Peyer's patch (tissue), 4 donors: ENCODE measurements at regions not wholly inside any gene's neighbourhood (a gene's known extent, or its start where the extent isn't known, plus 50 kb on each side); places are given as distances from the start of the nearest gene placed in this dataset.

ENCODE experiments used
- CTCF ChIP-seq, 6 experiments: fragments of 450-650 bp in 4 of 6; fragments of 200-600 bp in 2 of 6; sonication (generic) in 1 of 6; IDR thresholded peaks; one replicate each; pipeline ENCODE4 v1.5.1; 2017 to 2019; ENCODE audit warnings: antibody characterized with exemption in 6 of 6, mild to moderate bottlenecking in 3 of 6, moderate library complexity in 1 of 6
- POLR2A ChIP-seq, 2 donors: fragments of 450-650 bp; IDR thresholded peaks; one replicate each; pipeline ENCODE4 v1.5.1; 2017; ENCODE audit warnings: antibody characterized with exemption in 2 of 2, mild to moderate bottlenecking in 2 of 2, moderate library complexity in 2 of 2

GRCh38 chr13:73261739-73262216 lies 203.0 kb downstream of the KLF5 start:
- TF ChIP-seq CTCF (IDR thresholded peaks at IDR 0.05) (no peak), POLR2A (IDR thresholded peaks at IDR 0.05) (no peak)
